K562 (cell line): ENCODE measurements at regions not wholly inside any gene's neighbourhood (a gene's known extent, or its start where the extent isn't known, plus 50 kb on each side); places are given as distances from the start of the nearest gene placed in this dataset.

Source experiments
- CHD2 ChIP-seq: IDR thresholded peaks from 2 replicates; pipeline ENCODE4 v1.6.1; 2011; ENCODE audit warnings: low read depth, low read length
- ELF2 ChIP-seq: fragments of 250-450 bp; sonication (Bioruptor Pico); IDR thresholded peaks from 2 replicates; pipeline ENCODE4 v1.5.0; 2021; ENCODE audit warnings: mild to moderate bottlenecking
- EP300 ChIP-seq: IDR thresholded peaks from 2 replicates; pipeline ENCODE4 v1.6.1; 2012; ENCODE audit warnings: low read length, improper control_type of control experiment
- FOXK2 ChIP-seq, 2 experiments: fragments of 450-650 bp; IDR thresholded peaks in 1 of 2; conservative IDR thresholded peaks in 1 of 2; 2 replicates each; pipeline ENCODE4 v1.6.1; 2016; ENCODE audit warnings: low read depth in 2 of 2, mild to moderate bottlenecking in 1 of 2
- GTF2F1 ChIP-seq: IDR thresholded peaks from 2 replicates; pipeline ENCODE4 v1.6.1; 2011; ENCODE audit warnings: low read depth, low read length, improper control_type of control experiment
- LARP7 ChIP-seq: fragments of 450-650 bp; IDR thresholded peaks from 2 replicates; pipeline ENCODE4 v1.6.1; 2016
- MBD1 ChIP-seq: fragments of 250-450 bp; sonication (Bioruptor Pico); IDR thresholded peaks from 2 replicates; pipeline ENCODE4 v1.8.0; 2022; ENCODE audit warnings: inconsistent platforms
- MCM2 ChIP-seq: fragments of 450-650 bp; IDR thresholded peaks from 2 replicates; pipeline ENCODE4 v1.6.1; 2017; ENCODE audit warnings: low read depth, mild to moderate bottlenecking
- MYC ChIP-seq, 2 experiments: fragments of 250-450 bp in 1 of 2; sonication (Bioruptor Pico) in 1 of 2; IDR thresholded peaks; 2 replicates each; pipeline versions ENCODE4 v1.5.1 to v1.6.1; 2012 to 2021; ENCODE audit warnings: low read depth in 2 of 2, borderline replicate concordance in 1 of 2, improper control_type of control experiment in 1 of 2, low read length in 1 of 2, mild to moderate bottlenecking in 1 of 2, moderate library complexity in 1 of 2
- RAD21 ChIP-seq, 2 experiments: fragments of 250-450 bp in 1 of 2; fragments of 450-650 bp in 1 of 2; sonication (Bioruptor Pico) in 1 of 2; formaldehyde crosslinking in 1 of 2; IDR thresholded peaks in 1 of 2; conservative IDR thresholded peaks in 1 of 2; 2 replicates each; pipeline versions ENCODE4 v1.4.0 to v1.8.0; 2020 to 2022; ENCODE audit warnings: mild to moderate bottlenecking in 2 of 2, moderate library complexity in 1 of 2
- RCOR1 ChIP-seq, 2 experiments: IDR thresholded peaks; 2 replicates each; pipeline ENCODE4 v1.6.1; 2012; ENCODE audit warnings: low read depth in 2 of 2, low read length in 2 of 2, borderline replicate concordance in 1 of 2, improper control_type of control experiment in 1 of 2
- RHOXF2B ChIP-seq: fragments of 250-450 bp; sonication (Bioruptor Pico); conservative IDR thresholded peaks from 2 replicates; pipeline ENCODE4 v1.5.1; 2021
- RNF2 ChIP-seq: sonication (generic); IDR thresholded peaks from 2 replicates; pipeline ENCODE4 v1.6.1; 2016
- SLC30A9 ChIP-seq: fragments of 250-450 bp; sonication (Bioruptor Pico); IDR thresholded peaks from 2 replicates; pipeline ENCODE4 v1.8.0; 2022; ENCODE audit warnings: mild to moderate bottlenecking, moderate library complexity
- SMC3 ChIP-seq: conservative IDR thresholded peaks from 2 replicates; pipeline ENCODE4 v1.6.1; 2011; ENCODE audit warnings: low read depth, low read length, improper control_type of control experiment; ENCODE audit not compliant: insufficient read depth
- TARDBP ChIP-seq: fragments of 450-650 bp; IDR thresholded peaks from 2 replicates; pipeline ENCODE4 v1.6.1; 2016
- YY1 ChIP-seq, 3 experiments: IDR thresholded peaks; 2 replicates each; pipeline ENCODE4 v1.6.1; 2011; ENCODE audit warnings: low read length in 2 of 3, mild to moderate bottlenecking in 2 of 3, moderate library complexity in 2 of 3, borderline replicate concordance in 1 of 3, control low read depth in 1 of 3, low read depth in 1 of 3; ENCODE audit not compliant: insufficient read depth in 3 of 3, insufficient replicate concordance in 2 of 3, control insufficient read depth in 1 of 3, insufficient read length in 1 of 3; ENCODE audit errors: extremely low read depth in 1 of 3
- ZNF583 ChIP-seq: fragments of 250-450 bp; sonication (Bioruptor Pico); IDR thresholded peaks from 2 replicates; pipeline ENCODE4 v1.4.0; 2020
- ZNF766 ChIP-seq: fragments of 200-800 bp; sonication (Bioruptor generic); conservative IDR thresholded peaks from 2 replicates; pipeline ENCODE4 v1.6.1; 2016; ENCODE audit warnings: missing genetic modification characterization, missing compliant biosample characterization
- TF ChIP-seq, protein P1 (sequence below): fragments of 250-450 bp; sonication (Bioruptor Pico); IDR thresholded peaks from 2 replicates; pipeline ENCODE4 v1.5.0; 2022; ENCODE audit warnings: mild to moderate bottlenecking
- TF ChIP-seq, protein P2 (sequence below), 3 experiments: IDR thresholded peaks in 2 of 3; conservative IDR thresholded peaks in 1 of 3; 2 replicates each; pipeline ENCODE4 v1.5.1; 2011 to 2012; ENCODE audit warnings: low read length in 3 of 3, mild to moderate bottlenecking in 3 of 3, control low read depth in 2 of 3, improper control_type of control experiment in 1 of 3, inconsistent platforms in 1 of 3, low read depth in 1 of 3, mixed read lengths in 1 of 3, moderate library complexity in 1 of 3; ENCODE audit not compliant: insufficient read depth in 2 of 3

- TF ChIP-seq ZNF766 (peak; percentile 48; the same call in 1 of the 2 replicates), EP300 (peak; percentile 20; the same call in 1 of the 2 replicates), RCOR1 (IDR thresholded peaks at IDR 0.05; ENCODE audit: borderline replicate concordance in 1 of 2, low read depth in 2 of 2, low read length in 2 of 2) (peak in 1 of 2 experiments; percentile 16; a peak in 1 of 4 replicates), MBD1 (CRISPR knock-in tag) (no peak), GTF2F1 (no peak), ELF2 (CRISPR knock-in tag) (no peak), LARP7 (no peak), CHD2 (peak; percentile 83), TARDBP (no peak), RHOXF2B (no peak), MCM2 (no peak), ZNF583 (CRISPR knock-in tag) (no peak), SLC30A9 (CRISPR knock-in tag) (no peak), RAD21 (CRISPR knock-in tag; conservative IDR thresholded peaks at IDR 0.05 in 1 of 2, IDR thresholded peaks at IDR 0.05 in 1 of 2) (peak in 1 of 2 experiments; percentile 46; a peak in 2 of 4 replicates), FOXK2 (conservative IDR thresholded peaks at IDR 0.05 in 1 of 2, IDR thresholded peaks at IDR 0.05 in 1 of 2; ENCODE audit: low read depth in 2 of 2) (no peak), YY1 (IDR thresholded peaks at IDR 0.05; ENCODE audit: borderline replicate concordance in 1 of 3, control insufficient read depth in 1 of 3, extremely low read depth in 1 of 3, insufficient read depth in 3 of 3, insufficient read length in 1 of 3, insufficient replicate concordance in 2 of 3, low read depth in 1 of 3, low read length in 2 of 3) (peak in 1 of 3 experiments; percentile 39), MYC (IDR thresholded peaks at IDR 0.05; ENCODE audit: low read depth, low read length) (peak; percentile 32; the same call in 1 of the 2 replicates), MYC (CRISPR knock-in tag; IDR thresholded peaks at IDR 0.05; ENCODE audit: borderline replicate concordance, low read depth) (no peak), SMC3 (0 out of 2 replicates have a peak, but pooled peaks have one; percentile 20), RNF2 (no peak)
- TF ChIP-seq, protein P1, sequence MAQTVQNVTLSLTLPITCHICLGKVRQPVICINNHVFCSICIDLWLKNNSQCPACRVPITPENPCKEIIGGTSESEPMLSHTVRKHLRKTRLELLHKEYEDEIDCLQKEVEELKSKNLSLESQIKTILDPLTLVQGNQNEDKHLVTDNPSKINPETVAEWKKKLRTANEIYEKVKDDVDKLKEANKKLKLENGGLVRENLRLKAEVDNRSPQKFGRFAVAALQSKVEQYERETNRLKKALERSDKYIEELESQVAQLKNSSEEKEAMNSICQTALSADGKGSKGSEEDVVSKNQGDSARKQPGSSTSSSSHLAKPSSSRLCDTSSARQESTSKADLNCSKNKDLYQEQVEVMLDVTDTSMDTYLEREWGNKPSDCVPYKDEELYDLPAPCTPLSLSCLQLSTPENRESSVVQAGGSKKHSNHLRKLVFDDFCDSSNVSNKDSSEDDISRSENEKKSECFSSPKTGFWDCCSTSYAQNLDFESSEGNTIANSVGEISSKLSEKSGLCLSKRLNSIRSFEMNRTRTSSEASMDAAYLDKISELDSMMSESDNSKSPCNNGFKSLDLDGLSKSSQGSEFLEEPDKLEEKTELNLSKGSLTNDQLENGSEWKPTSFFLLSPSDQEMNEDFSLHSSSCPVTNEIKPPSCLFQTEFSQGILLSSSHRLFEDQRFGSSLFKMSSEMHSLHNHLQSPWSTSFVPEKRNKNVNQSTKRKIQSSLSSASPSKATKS (CRISPR knock-in tag): no peak
- TF ChIP-seq, protein P2, sequence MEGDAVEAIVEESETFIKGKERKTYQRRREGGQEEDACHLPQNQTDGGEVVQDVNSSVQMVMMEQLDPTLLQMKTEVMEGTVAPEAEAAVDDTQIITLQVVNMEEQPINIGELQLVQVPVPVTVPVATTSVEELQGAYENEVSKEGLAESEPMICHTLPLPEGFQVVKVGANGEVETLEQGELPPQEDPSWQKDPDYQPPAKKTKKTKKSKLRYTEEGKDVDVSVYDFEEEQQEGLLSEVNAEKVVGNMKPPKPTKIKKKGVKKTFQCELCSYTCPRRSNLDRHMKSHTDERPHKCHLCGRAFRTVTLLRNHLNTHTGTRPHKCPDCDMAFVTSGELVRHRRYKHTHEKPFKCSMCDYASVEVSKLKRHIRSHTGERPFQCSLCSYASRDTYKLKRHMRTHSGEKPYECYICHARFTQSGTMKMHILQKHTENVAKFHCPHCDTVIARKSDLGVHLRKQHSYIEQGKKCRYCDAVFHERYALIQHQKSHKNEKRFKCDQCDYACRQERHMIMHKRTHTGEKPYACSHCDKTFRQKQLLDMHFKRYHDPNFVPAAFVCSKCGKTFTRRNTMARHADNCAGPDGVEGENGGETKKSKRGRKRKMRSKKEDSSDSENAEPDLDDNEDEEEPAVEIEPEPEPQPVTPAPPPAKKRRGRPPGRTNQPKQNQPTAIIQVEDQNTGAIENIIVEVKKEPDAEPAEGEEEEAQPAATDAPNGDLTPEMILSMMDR (IDR thresholded peaks at IDR 0.05 in 2 of 3, conservative IDR thresholded peaks at IDR 0.05 in 1 of 3; ENCODE audit: insufficient read depth in 2 of 3, low read depth in 1 of 3, low read length in 3 of 3): peak; percentile 36 to 50 (median 47); a peak in 5 of 6 replicates
These were observed 139.7 kb upstream of the ERRFI1 start (continued) for GRCh38 chr1:8165595-8166360.
